GM12872 (cell line): ENCODE measurements at regions not wholly inside any gene's neighbourhood (a gene's known extent, or its start where the extent isn't known, plus 50 kb on each side); places are given as distances from the start of the nearest gene placed in this dataset.

Experiments used
- CTCF ChIP-seq: IDR thresholded peaks from 3 replicates; pipeline ENCODE4 v1.5.1; 2011; ENCODE audit warnings: low read depth, mild to moderate bottlenecking, low read length, moderate library complexity; ENCODE audit not compliant: insufficient read depth

- TF ChIP-seq CTCF, result no peak
Observed at GRCh38 chr17:21530311-21530710, 154.2 kb downstream of the KCNJ12 start.

- TF ChIP-seq CTCF, result no peak
Observed at GRCh38 chr17:21530841-21531240, 154.7 kb downstream of the KCNJ12 start.

- TF ChIP-seq CTCF, result no peak
Observed at GRCh38 chr17:21532763-21533385, 156.7 kb downstream of the KCNJ12 start.

GRCh38 chr17:21535686-21536375 lies 156.5 kb upstream of the KCNJ18 start:
- no peak for TF ChIP-seq CTCF

GRCh38 chr17:21537302-21537701 lies 155.0 kb upstream of the KCNJ18 start:
- no peak for TF ChIP-seq CTCF

GRCh38 chr17:21538615-21539014 lies 153.7 kb upstream of the KCNJ18 start:
- no peak for TF ChIP-seq CTCF

GRCh38 chr17:21539146-21539545 lies 153.2 kb upstream of the KCNJ18 start:
- no peak for TF ChIP-seq CTCF
